HEK293 (cell line): ENCODE measurements at regions not wholly inside any gene's neighbourhood (a gene's known extent, or its start where the extent isn't known, plus 50 kb on each side); places are given as distances from the start of the nearest gene placed in this dataset.

Experiments
- CTCF ChIA-PET: fragments of 350-600 bp; formaldehyde crosslinking; extraction: SDS; loops from one replicate; lab custom pipeline; 2021; ENCODE audit warnings: antibody characterized with exemption; lab: Yijun Ruan, JAX
- POLR2A ChIA-PET: fragments of 300-600 bp; formaldehyde crosslinking; extraction: SDS; loops from one replicate; lab custom pipeline; 2020; ENCODE audit warnings: antibody characterized with exemption, inconsistent platforms; lab: Yijun Ruan, JAX
- H3K27ac ChIP-seq: fragments of 200-500 bp; sonication (Bioruptor generic); 2 replicates; pipeline ENCODE4 v1.5.1; 2014; ENCODE audit warnings: low read depth, low read length, control low read depth, inconsistent platforms; ENCODE audit errors: extremely low read depth
- H3K36me3 ChIP-seq, 2 experiments: fragments of 200-500 bp in 1 of 2; sonication (Bioruptor generic) in 1 of 2; 1 replicate in 1 of 2; 2 replicates in 1 of 2; pipeline ENCODE4 v1.5.1; 2014 to 2017; ENCODE audit warnings: inconsistent platforms in 2 of 2, low read length in 2 of 2; ENCODE audit not compliant: control insufficient read depth in 2 of 2, insufficient read depth in 1 of 2
- H3K4me1 ChIP-seq: fragments of 200-500 bp; sonication (Bioruptor generic); 2 replicates; pipeline ENCODE4 v1.5.1; 2014; ENCODE audit warnings: mild to moderate bottlenecking, low read length, inconsistent platforms; ENCODE audit not compliant: control insufficient read depth, insufficient read depth
- H3K4me3 ChIP-seq: 2 replicates; pipeline ENCODE4 v1.5.1; 2011; ENCODE audit warnings: low read depth, mild to moderate bottlenecking, control low read depth, low read length, moderate library complexity
- H3K9me3 ChIP-seq: fragments of 200-500 bp; sonication (Bioruptor generic); 2 replicates; pipeline ENCODE4 v1.5.1; 2014; ENCODE audit warnings: low read depth, low read length, inconsistent platforms; ENCODE audit not compliant: control insufficient read depth, insufficient read depth
- AEBP2 ChIP-seq: fragments of 450-650 bp; formaldehyde crosslinking; IDR thresholded peaks from 2 replicates; pipeline ENCODE4 v1.5.1; 2016; ENCODE audit warnings: missing biosample characterization, missing genetic modification characterization, borderline replicate concordance
- ATF2 ChIP-seq: fragments of 450-650 bp; formaldehyde crosslinking; IDR thresholded peaks from 2 replicates; pipeline ENCODE4 v1.5.1; 2016; ENCODE audit warnings: missing biosample characterization, missing genetic modification characterization, low read depth
- PRDM1 ChIP-seq: fragments of 450-650 bp; formaldehyde crosslinking; IDR thresholded peaks from 2 replicates; pipeline ENCODE4; 2016; ENCODE audit warnings: missing biosample characterization, missing genetic modification characterization
- RBAK ChIP-seq: fragments of 450-650 bp; formaldehyde crosslinking; IDR thresholded peaks from 2 replicates; pipeline ENCODE4 v1.5.1; 2016; ENCODE audit warnings: missing biosample characterization, missing genetic modification characterization
- TSHZ1 ChIP-seq: fragments of 450-650 bp; formaldehyde crosslinking; IDR thresholded peaks from 2 replicates; pipeline ENCODE4 v1.5.1; 2016; ENCODE audit warnings: missing biosample characterization, missing genetic modification characterization, borderline replicate concordance
- ZFP69B ChIP-seq: fragments of 450-650 bp; formaldehyde crosslinking; IDR thresholded peaks from 2 replicates; pipeline ENCODE4 v1.5.1; 2016; ENCODE audit warnings: missing biosample characterization, missing genetic modification characterization
- ZNF148 ChIP-seq: fragments of 450-650 bp; formaldehyde crosslinking; IDR thresholded peaks from 2 replicates; pipeline ENCODE4 v1.5.0; 2017; ENCODE audit warnings: missing biosample characterization, missing genetic modification characterization, borderline replicate concordance
- ZNF175 ChIP-seq: fragments of 450-650 bp; formaldehyde crosslinking; IDR thresholded peaks from 2 replicates; pipeline ENCODE4 v1.5.1; 2016; ENCODE audit warnings: missing biosample characterization, missing genetic modification characterization
- ZNF266 ChIP-seq: fragments of 450-650 bp; formaldehyde crosslinking; IDR thresholded peaks from 2 replicates; pipeline ENCODE4 v1.5.1; 2016; ENCODE audit warnings: missing biosample characterization, missing genetic modification characterization, low read depth
- ZNF274 ChIP-seq, 2 experiments: fragments of 200-500 bp in 1 of 2; fragments of 450-650 bp in 1 of 2; sonication (Bioruptor generic) in 1 of 2; formaldehyde crosslinking in 1 of 2; IDR thresholded peaks; 2 replicates each; pipeline versions ENCODE4 v1.5.1 to v1.6.1; 2014 to 2016; ENCODE audit warnings: borderline replicate concordance in 1 of 2, inconsistent platforms in 1 of 2, low read length in 1 of 2, missing biosample characterization in 1 of 2, missing genetic modification characterization in 1 of 2
- ZNF473 ChIP-seq: fragments of 450-650 bp; formaldehyde crosslinking; IDR thresholded peaks from 2 replicates; pipeline ENCODE4 v1.5.1; 2017; ENCODE audit warnings: missing biosample characterization, missing genetic modification characterization
- ZNF513 ChIP-seq: fragments of 450-650 bp; IDR thresholded peaks from 2 replicates; pipeline ENCODE4 v1.5.1; 2018; ENCODE audit warnings: missing biosample characterization, missing genetic modification characterization
- ZNF629 ChIP-seq: fragments of 450-650 bp; formaldehyde crosslinking; IDR thresholded peaks from 2 replicates; pipeline ENCODE4 v1.5.1; 2017; ENCODE audit warnings: missing biosample characterization, missing genetic modification characterization
- ZNF692 ChIP-seq: fragments of 450-650 bp; formaldehyde crosslinking; IDR thresholded peaks from 2 replicates; pipeline ENCODE4 v1.5.1; 2016; ENCODE audit warnings: missing biosample characterization, missing genetic modification characterization
- ZNF701 ChIP-seq: fragments of 450-650 bp; formaldehyde crosslinking; IDR thresholded peaks from 2 replicates; pipeline ENCODE4 v1.5.1; 2016; ENCODE audit warnings: missing biosample characterization, missing genetic modification characterization
- ZNF785 ChIP-seq: fragments of 450-650 bp; formaldehyde crosslinking; IDR thresholded peaks from 2 replicates; pipeline ENCODE4 v1.5.1; 2016; ENCODE audit warnings: missing biosample characterization, missing genetic modification characterization
- ZSCAN18 ChIP-seq: fragments of 450-650 bp; formaldehyde crosslinking; IDR thresholded peaks from 2 replicates; pipeline ENCODE4 v1.5.1; 2016; ENCODE audit warnings: missing biosample characterization, missing genetic modification characterization

- Histone ChIP-seq H3K4me1 (no peaks in the 10 kb centered on the region), H3K9me3 (no peaks in the 10 kb centered on the region), H3K4me3 (no peak overlapping the region), H3K36me3 (no peaks in the 10 kb centered on the region), H3K27ac (no peak overlapping the region)
- CTCF ChIA-PET, result interaction anchor here (1.3 kb wide), 1 partner anchor 25 kb away, joined by 4 read pairs; no protein-coding TSS in a partner anchor
- TF ChIP-seq ATF2 (tag by site-specific recombination), result no peak
- TF ChIP-seq ZNF701 (tag by site-specific recombination), result peak; percentile 33; the same call in 1 of the 2 replicates
- 0 out of 2 replicates have a peak, but pooled peaks have one; percentile 38 for TF ChIP-seq ZNF692
- TF ChIP-seq ZNF266 (tag by site-specific recombination), result 0 out of 2 replicates have a peak, but pooled peaks have one; percentile 8
- TF ChIP-seq ZSCAN18 (tag by site-specific recombination), result peak; percentile 42; the same call in 1 of the 2 replicates
- 0 out of 2 replicates have a peak, but pooled peaks have one; percentile 31 for TF ChIP-seq ZFP69B (tag by site-specific recombination)
- no peak for TF ChIP-seq ZNF785 (tag by site-specific recombination)
- no peak for TF ChIP-seq ZNF513 (tag by site-specific recombination)
- no peak for TF ChIP-seq ZNF473 (tag by site-specific recombination)
- TF ChIP-seq PRDM1, result peak; percentile 97
- POLR2A ChIA-PET, result no interaction called here
These were observed 72.3 kb upstream of the CAPZB start for GRCh38 chr1:19557609-19558051.

GRCh38 chr1:19554090-19554489 is 68.8 kb upstream of the CAPZB start:
- Histone ChIP-seq H3K9me3 (no peaks in the 10 kb centered on the region), H3K4me3 (no peak overlapping the region), H3K36me3 (no peaks in the 10 kb centered on the region), H3K4me1 (no peaks in the 10 kb centered on the region), H3K27ac (no peak overlapping the region)
- POLR2A ChIA-PET, result no interaction called here
- CTCF ChIA-PET, result interaction anchor here (1.4 kb wide), 1 partner anchor 28 kb away, joined by 3 read pairs; no protein-coding TSS in a partner anchor
- TF ChIP-seq RBAK (tag by site-specific recombination) (no peak), TSHZ1 (tag by site-specific recombination) (no peak), AEBP2 (tag by site-specific recombination) (no peak), ZNF701 (tag by site-specific recombination) (no peak), ZNF274 (IDR thresholded peaks at IDR 0.05; ENCODE audit: low read length) (no peak), ZNF274 (tag by site-specific recombination; IDR thresholded peaks at IDR 0.05; ENCODE audit: borderline replicate concordance) (no peak), ZNF148 (no peak), ZNF629 (no peak), ZNF513 (tag by site-specific recombination) (no peak), ZNF175 (no peak)
